ENCODE measurements at regions not wholly inside any gene's neighbourhood (a gene's known extent, or its start where the extent isn't known, plus 50 kb on each side); places are given as distances from the start of the nearest gene placed in this dataset.

DNA sequence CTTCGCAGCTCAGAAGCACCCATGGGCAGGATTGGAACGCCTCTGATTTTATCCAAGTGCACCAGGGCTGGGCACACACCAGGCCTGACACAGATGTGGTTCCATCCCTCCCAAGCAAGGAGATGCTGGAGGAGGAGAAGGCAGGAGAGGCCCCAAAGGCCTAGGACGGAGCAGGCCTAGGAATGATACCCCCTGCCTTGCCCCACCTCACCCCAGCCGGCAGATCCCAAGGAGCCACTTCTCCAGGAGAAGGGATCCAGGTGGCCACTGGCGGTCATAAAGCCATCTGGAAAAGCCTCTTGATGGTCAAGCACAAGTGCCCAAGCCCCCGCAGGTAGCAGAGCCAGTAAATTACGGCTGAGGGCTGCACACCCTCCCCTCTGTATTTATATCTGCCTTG, 211.8 kb downstream of the TBC1D2B start:
- TF ChIP-seq, protein P1, sequence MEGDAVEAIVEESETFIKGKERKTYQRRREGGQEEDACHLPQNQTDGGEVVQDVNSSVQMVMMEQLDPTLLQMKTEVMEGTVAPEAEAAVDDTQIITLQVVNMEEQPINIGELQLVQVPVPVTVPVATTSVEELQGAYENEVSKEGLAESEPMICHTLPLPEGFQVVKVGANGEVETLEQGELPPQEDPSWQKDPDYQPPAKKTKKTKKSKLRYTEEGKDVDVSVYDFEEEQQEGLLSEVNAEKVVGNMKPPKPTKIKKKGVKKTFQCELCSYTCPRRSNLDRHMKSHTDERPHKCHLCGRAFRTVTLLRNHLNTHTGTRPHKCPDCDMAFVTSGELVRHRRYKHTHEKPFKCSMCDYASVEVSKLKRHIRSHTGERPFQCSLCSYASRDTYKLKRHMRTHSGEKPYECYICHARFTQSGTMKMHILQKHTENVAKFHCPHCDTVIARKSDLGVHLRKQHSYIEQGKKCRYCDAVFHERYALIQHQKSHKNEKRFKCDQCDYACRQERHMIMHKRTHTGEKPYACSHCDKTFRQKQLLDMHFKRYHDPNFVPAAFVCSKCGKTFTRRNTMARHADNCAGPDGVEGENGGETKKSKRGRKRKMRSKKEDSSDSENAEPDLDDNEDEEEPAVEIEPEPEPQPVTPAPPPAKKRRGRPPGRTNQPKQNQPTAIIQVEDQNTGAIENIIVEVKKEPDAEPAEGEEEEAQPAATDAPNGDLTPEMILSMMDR (IDR thresholded peaks at IDR 0.05), result no peak
- TF ChIP-seq POLR2A (IDR thresholded peaks at IDR 0.05), result no peak

Measured in tibial nerve (tissue), 3 donors.